ENCODE measurements at regions not wholly inside any gene's neighbourhood (a gene's known extent, or its start where the extent isn't known, plus 50 kb on each side); places are given as distances from the start of the nearest gene placed in this dataset.

DNA sequence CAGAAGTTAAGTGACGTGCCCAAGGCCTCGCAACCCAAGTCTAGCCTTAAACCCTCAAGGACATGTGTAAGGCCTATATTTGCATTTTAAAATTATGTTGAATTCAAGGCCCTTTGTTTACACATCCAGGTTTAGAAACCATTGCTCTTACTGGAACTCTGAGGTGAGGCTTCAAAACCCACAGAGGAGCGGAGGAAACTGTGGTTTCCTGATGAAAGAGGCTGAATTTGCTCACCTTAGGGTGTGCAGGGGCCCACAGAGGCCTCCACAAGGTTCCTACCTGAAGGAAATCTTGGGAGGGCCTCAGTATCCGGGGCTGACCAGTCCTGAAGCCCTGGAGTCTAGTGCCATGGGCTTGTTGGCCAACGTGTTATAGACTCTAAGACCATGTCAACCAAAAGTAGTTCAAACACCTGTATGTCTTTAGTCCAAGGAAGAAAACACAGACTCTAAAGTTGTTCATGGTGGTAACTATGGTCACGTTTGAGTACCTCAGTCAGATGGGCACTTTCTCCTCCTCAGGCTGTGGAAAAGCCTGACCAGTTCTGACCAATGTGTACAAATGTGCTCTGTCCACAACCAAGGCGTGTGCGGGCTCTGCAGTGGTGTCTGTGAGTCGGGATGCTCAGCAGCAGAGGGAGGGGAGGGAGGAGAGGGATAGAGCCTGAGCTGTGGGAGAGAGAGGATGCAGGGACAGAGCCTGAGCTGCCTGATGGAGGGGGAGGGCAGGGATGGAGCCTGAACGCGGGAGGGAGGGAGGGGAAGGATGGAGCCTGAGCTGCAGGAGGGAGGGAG lies 124.6 kb upstream of the ERCC6L2 start:
- H3K36me3 ChIP-seq (ENCODE audit: control insufficient read depth in 2 of 3, insufficient read depth in 3 of 3, low read length in 3 of 3), result no peaks in the 10 kb centered on the region
- no peaks in the 10 kb centered on the region for H3K27me3 ChIP-seq (ENCODE audit: control insufficient read depth, insufficient read depth, low read length)
- no peak overlapping the region for H3K27ac ChIP-seq (ENCODE audit: low read depth in 2 of 2, low read length in 2 of 2)
- H3K9ac ChIP-seq (ENCODE audit: low read length in 3 of 3), result no peak overlapping the region
- DNase-seq (no peak), FAIRE-seq (no peak)
- H3K9me3 ChIP-seq (ENCODE audit: control insufficient read depth in 2 of 3, insufficient read depth in 1 of 3, low read length in 3 of 3), result no peaks in the 10 kb centered on the region
- intact Hi-C loops (cut with DNase I), result no loop called here
- H3K4me1 ChIP-seq (ENCODE audit: control insufficient read depth in 2 of 3, insufficient read depth in 2 of 3, low read depth in 1 of 3, low read length in 3 of 3), result peaks cover 0 to 2% (median 0%) of the 10 kb centered on the region in 3 donors
- H3K4me3 ChIP-seq (ENCODE audit: low read length in 3 of 3), result no peak overlapping the region
- TF ChIP-seq, protein P1, sequence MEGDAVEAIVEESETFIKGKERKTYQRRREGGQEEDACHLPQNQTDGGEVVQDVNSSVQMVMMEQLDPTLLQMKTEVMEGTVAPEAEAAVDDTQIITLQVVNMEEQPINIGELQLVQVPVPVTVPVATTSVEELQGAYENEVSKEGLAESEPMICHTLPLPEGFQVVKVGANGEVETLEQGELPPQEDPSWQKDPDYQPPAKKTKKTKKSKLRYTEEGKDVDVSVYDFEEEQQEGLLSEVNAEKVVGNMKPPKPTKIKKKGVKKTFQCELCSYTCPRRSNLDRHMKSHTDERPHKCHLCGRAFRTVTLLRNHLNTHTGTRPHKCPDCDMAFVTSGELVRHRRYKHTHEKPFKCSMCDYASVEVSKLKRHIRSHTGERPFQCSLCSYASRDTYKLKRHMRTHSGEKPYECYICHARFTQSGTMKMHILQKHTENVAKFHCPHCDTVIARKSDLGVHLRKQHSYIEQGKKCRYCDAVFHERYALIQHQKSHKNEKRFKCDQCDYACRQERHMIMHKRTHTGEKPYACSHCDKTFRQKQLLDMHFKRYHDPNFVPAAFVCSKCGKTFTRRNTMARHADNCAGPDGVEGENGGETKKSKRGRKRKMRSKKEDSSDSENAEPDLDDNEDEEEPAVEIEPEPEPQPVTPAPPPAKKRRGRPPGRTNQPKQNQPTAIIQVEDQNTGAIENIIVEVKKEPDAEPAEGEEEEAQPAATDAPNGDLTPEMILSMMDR (IDR thresholded peaks at IDR 0.05; ENCODE audit: borderline replicate concordance, extremely low read depth, insufficient read depth), result no peak

GRCh38 chr9:95749493-95749892 lies 126.0 kb upstream of the ERCC6L2 start:
- H3K4me1 ChIP-seq (ENCODE audit: control insufficient read depth in 2 of 3, insufficient read depth in 2 of 3, low read depth in 1 of 3, low read length in 3 of 3), result no peaks in the 10 kb centered on the region
- intact Hi-C loops (cut with DNase I), result no loop called here
- no peak for DNase-seq
- no peak overlapping the region for H3K27ac ChIP-seq (ENCODE audit: low read depth in 2 of 2, low read length in 2 of 2)
- no peaks in the 10 kb centered on the region for H3K9me3 ChIP-seq (ENCODE audit: control insufficient read depth in 2 of 3, insufficient read depth in 1 of 3, low read length in 3 of 3)
- FAIRE-seq, result no peak
- no peaks in the 10 kb centered on the region for H3K36me3 ChIP-seq (ENCODE audit: control insufficient read depth in 2 of 3, insufficient read depth in 3 of 3, low read length in 3 of 3)
- H3K9ac ChIP-seq (ENCODE audit: low read length in 3 of 3), result no peak overlapping the region
- H3K4me3 ChIP-seq (ENCODE audit: low read length in 3 of 3), result no peak overlapping the region
- H3K27me3 ChIP-seq (ENCODE audit: control insufficient read depth, insufficient read depth, low read length), result no peaks in the 10 kb centered on the region
- TF ChIP-seq, protein P1 (IDR thresholded peaks at IDR 0.05; ENCODE audit: borderline replicate concordance, extremely low read depth, insufficient read depth), result no peak

GRCh38 chr9:95746408-95747180 lies 128.9 kb upstream of the ERCC6L2 start:
- intact Hi-C loops (cut with DNase I), result no loop called here
- Histone ChIP-seq H3K27ac (ENCODE audit: low read depth in 2 of 2, low read length in 2 of 2) (no peak overlapping the region), H3K4me3 (ENCODE audit: low read length in 3 of 3) (no peak overlapping the region), H3K9ac (ENCODE audit: low read length in 3 of 3) (no peak overlapping the region), H3K27me3 (ENCODE audit: control insufficient read depth, insufficient read depth, low read length) (no peaks in the 10 kb centered on the region), H3K36me3 (ENCODE audit: control insufficient read depth in 2 of 3, insufficient read depth in 3 of 3, low read length in 3 of 3) (no peaks in the 10 kb centered on the region), H3K9me3 (ENCODE audit: control insufficient read depth in 2 of 3, insufficient read depth in 1 of 3, low read length in 3 of 3) (no peaks in the 10 kb centered on the region), H3K4me1 (ENCODE audit: control insufficient read depth in 2 of 3, insufficient read depth in 2 of 3, low read depth in 1 of 3, low read length in 3 of 3) (no peaks in the 10 kb centered on the region)
- no peak for FAIRE-seq
- no peak for DNase-seq
- TF ChIP-seq, protein P1 (IDR thresholded peaks at IDR 0.05; ENCODE audit: borderline replicate concordance, extremely low read depth, insufficient read depth), result no peak

All from kidney (tissue), 13 donors.